OCI-LY3 (cell line): ENCODE measurements at regions not wholly inside any gene's neighbourhood (a gene's known extent, or its start where the extent isn't known, plus 50 kb on each side); places are given as distances from the start of the nearest gene placed in this dataset.

Experiments used
- H2AFZ ChIP-seq: fragments of 200-600, 300-600 bp; shearing (Covaris generic); 2 replicates; pipeline ENCODE4 v1.6.0; 2014; ENCODE audit warnings: antibody characterized with exemption, low read depth, low read length
- H3K27ac ChIP-seq: fragments of 200-600, 300-600 bp; sonication (generic); 2 replicates; pipeline ENCODE4 v1.5.1; 2014; ENCODE audit warnings: mild to moderate bottlenecking, low read length, moderate library complexity, mixed read lengths
- H3K27me3 ChIP-seq: fragments of 200-600, 300-600 bp; sonication (generic); 2 replicates; pipeline ENCODE4 v1.6.1; 2014; ENCODE audit warnings: low read depth, low read length, mixed read lengths
- H3K36me3 ChIP-seq: fragments of 200-600, 300-600 bp; sonication (generic); replicated peaks from 2 replicates; pipeline ENCODE3; 2014; ENCODE audit warnings: low read depth, low read length, mixed read lengths
- H3K4me1 ChIP-seq: fragments of 300-600, 200-600 bp; sonication (generic); 2 replicates; pipeline ENCODE4 v1.6.1; 2014; ENCODE audit warnings: low read length, mixed read lengths
- H3K4me2 ChIP-seq: fragments of 200-600, 300-600 bp; sonication (generic); 2 replicates; pipeline ENCODE4 v1.6.1; 2014; ENCODE audit warnings: low read length, mixed read lengths
- H3K4me3 ChIP-seq: fragments of 300-600, 200-600 bp; sonication (generic); 2 replicates; pipeline ENCODE4 v1.5.1; 2014; ENCODE audit warnings: antibody characterized with exemption, mild to moderate bottlenecking, low read length, moderate library complexity
- H3K79me2 ChIP-seq: fragments of 300-600, 200-600 bp; shearing (Covaris generic); 2 replicates; pipeline ENCODE4 v1.6.1; 2014; ENCODE audit warnings: mild to moderate bottlenecking, low read length, mixed read lengths
- H3K9ac ChIP-seq: fragments of 300-600, 200-600 bp; shearing (Covaris generic); 2 replicates; pipeline ENCODE4 v1.6.0; 2014; ENCODE audit warnings: mild to moderate bottlenecking, low read length, moderate library complexity
- H3K9me3 ChIP-seq: fragments of 200-600, 300-600 bp; shearing (Covaris generic); 2 replicates; pipeline ENCODE4 v1.6.1; 2014; ENCODE audit warnings: low read length, mixed read lengths; ENCODE audit not compliant: insufficient read depth
- H4K20me1 ChIP-seq: fragments of 200-600, 300-600 bp; sonication (generic); 2 replicates; pipeline ENCODE4 v1.6.1; 2016; ENCODE audit warnings: low read length, mixed read lengths; ENCODE audit not compliant: insufficient read depth
- CTCF ChIP-seq: fragments of 200-600, 300-600 bp; sonication (generic); IDR thresholded peaks from 2 replicates; pipeline ENCODE4 v1.5.1; 2014; ENCODE audit warnings: antibody characterized with exemption, low read length, low read depth
- EZH2phosphoT487 ChIP-seq: fragments of 200-600 bp; shearing (Covaris generic); IDR thresholded peaks from 2 replicates; pipeline ENCODE4 v1.6.1; 2018; ENCODE audit warnings: antibody characterized with exemption, mixed run types, low read depth

GRCh38 chr21:35871906-35872305 is 188.4 kb downstream of the SETD4 start:
- no peak overlapping the region for H3K9ac ChIP-seq
- no peaks in the 10 kb centered on the region for H4K20me1 ChIP-seq
- H3K79me2 ChIP-seq = no peaks in the 10 kb centered on the region
- H3K4me3 ChIP-seq = no peak overlapping the region
- H2AFZ ChIP-seq = no peak overlapping the region
- no peak for TF ChIP-seq CTCF
- no peak for TF ChIP-seq EZH2phosphoT487
- no peak overlapping the region for H3K27ac ChIP-seq
- H3K27me3 ChIP-seq = no peaks in the 10 kb centered on the region
- peaks cover 15% of the 10 kb centered on the region for H3K4me1 ChIP-seq
- H3K36me3 ChIP-seq = no peaks in the 10 kb centered on the region
- H3K4me2 ChIP-seq = no peak overlapping the region
- no peaks in the 10 kb centered on the region; the same call in 1 of the 2 replicates for H3K9me3 ChIP-seq

DNA sequence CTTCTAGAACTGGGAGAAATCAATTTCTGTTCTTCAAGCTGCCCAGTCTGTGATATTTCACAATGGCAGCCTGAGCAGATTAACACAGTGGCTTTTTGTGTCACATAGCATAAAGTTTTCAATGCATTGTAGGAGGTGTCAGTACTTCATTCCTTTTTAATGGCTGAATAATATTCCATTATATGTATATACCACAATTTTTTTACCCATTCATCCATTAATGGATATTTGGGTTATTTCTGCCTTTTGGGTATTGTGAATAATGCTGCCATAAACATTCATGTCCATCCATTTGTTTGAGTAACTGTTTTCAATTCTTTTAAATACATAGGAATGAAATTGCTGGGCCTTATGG is 191.5 kb downstream of the SETD4 start:
- no peaks in the 10 kb centered on the region; the same call in 1 of the 2 replicates for H3K9me3 ChIP-seq
- H4K20me1 ChIP-seq = no peaks in the 10 kb centered on the region
- no peaks in the 10 kb centered on the region for H3K79me2 ChIP-seq
- no peak for TF ChIP-seq CTCF
- TF ChIP-seq EZH2phosphoT487 = no peak
- H3K27me3 ChIP-seq = no peaks in the 10 kb centered on the region
- H3K36me3 ChIP-seq = no peaks in the 10 kb centered on the region
- H2AFZ ChIP-seq = no peak overlapping the region
- peaks cover 11% of the 10 kb centered on the region for H3K4me1 ChIP-seq
- H3K9ac ChIP-seq = no peak overlapping the region
- no peak overlapping the region for H3K27ac ChIP-seq
- no peak overlapping the region for H3K4me3 ChIP-seq
- no peak overlapping the region for H3K4me2 ChIP-seq

DNA sequence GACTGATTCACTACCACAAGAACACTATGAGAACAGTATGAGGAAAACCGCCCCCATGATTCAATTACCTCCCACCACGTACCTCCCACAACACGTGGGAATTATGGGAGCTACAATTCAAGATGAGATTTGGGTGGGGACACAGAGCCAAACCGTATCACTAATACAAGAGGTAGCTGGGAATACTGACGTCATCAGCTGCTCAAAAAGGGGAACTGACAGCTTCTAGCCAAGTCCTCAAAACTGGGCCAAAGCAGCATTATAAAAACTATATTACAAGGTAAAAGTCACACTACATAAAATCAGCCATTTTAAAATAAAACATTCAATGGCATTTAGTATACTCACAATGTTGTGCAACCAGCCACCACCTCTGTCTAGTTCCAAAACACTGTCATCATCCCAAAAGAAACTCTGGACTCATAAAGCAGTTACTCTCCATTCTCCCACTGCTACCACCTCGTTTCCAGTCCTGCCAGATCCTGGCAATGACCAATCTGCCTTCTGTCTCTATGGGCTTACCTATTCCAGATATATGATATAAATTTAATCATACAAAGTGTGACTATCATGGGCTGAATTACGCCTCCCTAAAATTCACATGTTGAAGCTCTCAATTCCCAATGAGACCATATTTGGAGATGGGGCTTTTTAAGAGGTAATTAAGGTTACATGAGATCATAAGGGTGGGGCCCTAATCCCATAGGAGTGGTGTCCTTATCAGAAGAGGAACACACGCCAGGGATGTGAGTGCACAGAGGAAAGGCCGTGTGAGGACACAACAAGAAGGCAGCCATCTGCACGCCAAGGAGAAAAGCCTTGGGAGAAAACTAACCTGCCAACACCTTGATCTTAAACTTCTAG is 192.1 kb downstream of the SETD4 start:
- no peak overlapping the region for H3K27ac ChIP-seq
- H4K20me1 ChIP-seq = no peaks in the 10 kb centered on the region
- H3K4me2 ChIP-seq = no peak overlapping the region
- no peaks in the 10 kb centered on the region; the same call in 1 of the 2 replicates for H3K9me3 ChIP-seq
- H3K36me3 ChIP-seq = no peaks in the 10 kb centered on the region
- no peaks in the 10 kb centered on the region for H3K27me3 ChIP-seq
- H2AFZ ChIP-seq = no peak overlapping the region
- H3K9ac ChIP-seq = no peak overlapping the region
- TF ChIP-seq CTCF (no peak), EZH2phosphoT487 (no peak)
- H3K79me2 ChIP-seq = no peaks in the 10 kb centered on the region
- H3K4me3 ChIP-seq = no peak overlapping the region
- peaks cover 5% of the 10 kb centered on the region for H3K4me1 ChIP-seq

DNA sequence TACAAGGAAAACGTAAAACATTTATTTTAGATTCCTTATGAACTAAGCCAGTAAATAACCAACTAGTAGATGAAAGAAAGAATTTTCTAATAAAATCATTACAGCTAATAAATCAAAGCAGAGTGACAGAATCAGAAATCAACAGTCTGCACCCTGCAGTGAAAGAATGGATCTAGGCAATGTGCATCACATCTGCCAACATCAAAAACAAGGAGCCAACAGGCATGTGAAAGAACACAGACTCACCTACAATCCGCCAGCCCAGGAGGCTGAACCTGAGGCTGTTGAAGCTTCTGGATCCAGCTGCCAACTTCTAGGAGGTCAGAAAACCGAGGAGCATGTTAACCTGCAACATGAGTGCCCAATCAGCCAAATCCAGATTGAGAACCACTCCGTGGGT is 196.3 kb downstream of the SETD4 start:
- no peaks in the 10 kb centered on the region for H3K36me3 ChIP-seq
- no peaks in the 10 kb centered on the region for H3K79me2 ChIP-seq
- H3K4me3 ChIP-seq = no peak overlapping the region
- no peak overlapping the region for H3K4me2 ChIP-seq
- H2AFZ ChIP-seq = no peak overlapping the region
- H3K9ac ChIP-seq = no peak overlapping the region
- no peak overlapping the region for H3K27ac ChIP-seq
- TF ChIP-seq CTCF = no peak
- no peak for TF ChIP-seq EZH2phosphoT487
- H4K20me1 ChIP-seq = no peaks in the 10 kb centered on the region
- H3K4me1 ChIP-seq = no peaks in the 10 kb centered on the region
- H3K9me3 ChIP-seq = no peaks in the 10 kb centered on the region; the same call in 1 of the 2 replicates
- H3K27me3 ChIP-seq = peaks cover 9% of the 10 kb centered on the region; the same call in 1 of the 2 replicates
